Thoracic aorta (tissue), 2 donors: ENCODE measurements at regions not wholly inside any gene's neighbourhood (a gene's known extent, or its start where the extent isn't known, plus 50 kb on each side); places are given as distances from the start of the nearest gene placed in this dataset.

Source experiments
- ATAC-seq: fragments of 150-250 bp; one replicate; pipeline ENCODE4 v1.8.0; 2017; ENCODE audit warnings: low read depth; ENCODE audit not compliant: insufficient number of reproducible peaks, low FRiP score
- DNase-seq: peaks from one replicate; pipeline ENCODE4 v3.0.0-alpha.2; 2020; ENCODE audit warnings: low spot score
- H3K27ac ChIP-seq, 2 donors: fragments of 200-600 bp; sonication (generic); 1 replicate in 1 of 2; 2 replicates in 1 of 2; pipeline ENCODE4 v1.5.1; 2016; ENCODE audit warnings: mild to moderate bottlenecking in 2 of 2, moderate library complexity in 2 of 2
- H3K27me3 ChIP-seq: fragments of 200-600 bp; sonication (generic); replicated peaks from 2 replicates; pipeline ENCODE4 v1.6.0; 2016; ENCODE audit warnings: mild to moderate bottlenecking; ENCODE audit not compliant: insufficient read depth
- H3K36me3 ChIP-seq: fragments of 200-600 bp; sonication (generic); one replicate; pipeline ENCODE4 v1.5.1; 2016
- H3K4me1 ChIP-seq, 2 donors: fragments of 200-600 bp; sonication (generic); 1 replicate in 1 of 2; 2 replicates in 1 of 2; pipeline versions ENCODE4 v1.5.1 to v1.6.0; 2016; ENCODE audit warnings: low read depth in 2 of 2, mild to moderate bottlenecking in 1 of 2; ENCODE audit not compliant: control insufficient read depth in 1 of 2
- H3K4me3 ChIP-seq: fragments of 200-600 bp; sonication (generic); 2 replicates; pipeline ENCODE4 v1.5.1; 2016; ENCODE audit warnings: mild to moderate bottlenecking
- H3K9me3 ChIP-seq: fragments of 200-600 bp; sonication (generic); 2 replicates; pipeline ENCODE4 v1.5.1; 2016
- CTCF ChIP-seq: fragments of 200-600 bp; sonication (generic); IDR thresholded peaks from one replicate; pipeline ENCODE4 v1.5.1; 2019; ENCODE audit warnings: antibody characterized with exemption

DNA sequence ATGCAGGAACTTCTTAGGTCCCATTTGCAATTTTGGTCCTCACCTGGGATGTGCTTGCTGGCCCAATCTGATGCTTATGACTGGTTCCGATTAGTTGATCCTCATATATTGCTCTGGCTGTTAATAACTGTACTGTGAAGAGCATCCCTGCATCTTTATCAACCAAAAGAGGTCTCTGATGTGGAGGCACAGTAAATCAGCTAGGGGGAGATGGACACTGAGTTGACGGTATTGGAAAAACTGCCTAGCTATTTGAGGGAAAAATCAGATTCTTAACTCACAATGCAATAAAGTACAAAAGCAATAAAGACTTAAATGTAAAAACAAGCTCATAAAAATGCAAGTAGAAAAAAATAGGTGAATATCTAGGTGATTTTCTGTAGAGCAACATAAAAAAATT, 188.0 kb upstream of the TCF4 start:
- Histone ChIP-seq H3K27ac (no peak overlapping the region), H3K4me3 (no peak overlapping the region), H3K9me3 (no peaks in the 10 kb centered on the region), H3K4me1 (peaks cover 0 to 5% of the 10 kb centered on the region in 2 donors), H3K27me3 (no peaks in the 10 kb centered on the region), H3K36me3 (no peaks in the 10 kb centered on the region)
- no peak for TF ChIP-seq CTCF
- DNase-seq, result no peak
- no peak for ATAC-seq

DNA sequence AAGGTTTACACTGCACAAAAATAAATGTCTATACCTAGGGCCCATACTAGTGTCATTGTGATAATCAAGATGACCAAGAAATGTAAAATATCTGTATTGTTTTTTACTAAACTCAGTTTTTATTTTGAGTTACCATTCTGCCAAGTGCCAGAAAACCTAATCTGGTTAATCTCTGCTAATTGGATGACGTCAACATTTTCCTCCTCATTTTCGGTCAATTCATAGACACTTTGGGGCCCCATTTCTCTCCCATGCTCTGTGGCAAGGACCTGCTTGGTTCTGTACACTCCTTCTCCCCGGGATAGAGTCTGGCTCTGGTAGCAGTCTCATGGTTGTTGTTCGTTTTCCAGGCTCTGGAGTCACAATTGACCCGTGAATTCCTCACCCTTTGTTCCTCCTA, 186.5 kb upstream of the TCF4 start:
- no peaks in the 10 kb centered on the region for H3K9me3 ChIP-seq
- no peak for TF ChIP-seq CTCF
- H3K4me3 ChIP-seq, result no peak overlapping the region
- ATAC-seq (no peak), DNase-seq (no peak)
- peaks cover 0 to 2% of the 10 kb centered on the region in 2 donors for H3K4me1 ChIP-seq
- no peaks in the 10 kb centered on the region for H3K36me3 ChIP-seq
- no peak overlapping the region for H3K27ac ChIP-seq
- no peaks in the 10 kb centered on the region for H3K27me3 ChIP-seq

DNA sequence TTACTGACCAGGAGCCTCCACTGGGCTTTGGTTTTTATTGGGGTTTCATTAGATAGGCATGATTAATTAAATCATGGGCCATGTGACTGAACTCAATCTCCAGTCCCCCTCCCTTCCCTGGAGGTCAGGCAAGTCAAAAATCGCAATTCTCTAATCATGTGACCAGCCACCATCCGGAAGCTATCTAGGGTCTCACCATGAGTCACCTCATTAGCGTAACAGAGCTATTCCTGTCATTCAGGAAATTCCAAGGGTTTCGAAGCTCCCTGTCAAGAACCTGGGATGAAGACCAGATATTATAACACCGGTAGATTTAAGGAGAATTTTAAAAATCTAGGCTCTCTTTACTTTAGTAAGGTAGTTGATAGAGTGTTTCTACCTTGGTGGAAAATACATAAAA, 180.3 kb upstream of the TCF4 start:
- ATAC-seq, result no peak
- H3K4me3 ChIP-seq, result no peak overlapping the region
- no peak for TF ChIP-seq CTCF

DNA sequence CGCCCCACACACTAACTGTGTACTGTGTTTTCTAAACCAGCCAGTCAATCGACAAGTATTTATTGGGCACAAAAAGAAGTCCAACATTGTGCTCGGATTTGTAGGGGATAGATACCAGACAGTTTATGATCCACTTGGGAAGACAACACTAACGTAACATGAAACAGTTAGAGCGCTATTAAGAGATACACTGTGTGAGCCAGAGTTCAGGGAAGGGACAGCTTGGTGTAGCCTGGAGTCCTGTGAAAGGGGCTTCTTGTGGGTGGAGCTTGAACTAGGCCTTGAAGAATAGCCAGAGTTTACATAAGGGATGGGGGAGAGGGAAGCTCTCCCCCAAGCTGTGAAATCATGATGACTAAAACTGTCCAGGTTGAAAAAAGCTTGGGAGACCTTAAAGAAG, 176.4 kb upstream of the TCF4 start:
- Histone ChIP-seq H3K27me3 (no peaks in the 10 kb centered on the region), H3K36me3 (no peaks in the 10 kb centered on the region), H3K9me3 (no peaks in the 10 kb centered on the region), H3K4me3 (no peak overlapping the region), H3K4me1 (no peaks in the 10 kb centered on the region), H3K27ac (no peak overlapping the region)
- DNase-seq (no peak), ATAC-seq (no peak)
- no peak for TF ChIP-seq CTCF

More for the DNA sequence above, 180.3 kb upstream of the TCF4 start:
- no peak overlapping the region for H3K27ac ChIP-seq
- no peaks in the 10 kb centered on the region for H3K9me3 ChIP-seq
- H3K27me3 ChIP-seq, result no peaks in the 10 kb centered on the region
- DNase-seq, result no peak
- no peaks in the 10 kb centered on the region for H3K36me3 ChIP-seq
- no peaks in the 10 kb centered on the region for H3K4me1 ChIP-seq

- no peaks in the 10 kb centered on the region for H3K27me3 ChIP-seq
- H3K27ac ChIP-seq, result no peak overlapping the region
- TF ChIP-seq CTCF, result no peak
- no peak overlapping the region for H3K4me3 ChIP-seq
- no peaks in the 10 kb centered on the region for H3K36me3 ChIP-seq
- no peaks in the 10 kb centered on the region for H3K4me1 ChIP-seq
- DNase-seq (no peak), ATAC-seq (no peak)
- no peaks in the 10 kb centered on the region for H3K9me3 ChIP-seq
Observed at GRCh38 chr18:55763805-55764204, 175.8 kb upstream of the TCF4 start.
